ENCODE measurements at regions not wholly inside any gene's neighbourhood (a gene's known extent, or its start where the extent isn't known, plus 50 kb on each side); places are given as distances from the start of the nearest gene placed in this dataset.

GRCh38 chr16:60230666-60231065 lies 1496.5 kb upstream of the GOT2 start:
- intact Hi-C loops (cut with micrococcal nuclease; ENCODE audit: unreplicated experiment): no loop called here
- H3K27me3 ChIP-seq (ENCODE audit: control insufficient read depth in 1 of 2, insufficient read depth in 2 of 2, low read length in 2 of 2): no peaks in the 10 kb centered on the region
- BruUV-seq (replicated peaks): no TSS peak
- H3K9ac ChIP-seq (ENCODE audit: insufficient read depth, low read depth, low read length): no peak overlapping the region
- in situ Hi-C loops (cut with HindIII; ENCODE audit: extremely low pct_ligation_motif_present, low pct_unique_long_range_greater_than_20kb): no loop called here
- CTCF ChIA-PET (ENCODE audit: low intra/inter-chr PET ratio, low total read pairs): no interaction called here
- H3K79me2 ChIP-seq (ENCODE audit: insufficient read depth, low read length): no peaks in the 10 kb centered on the region
- FAIRE-seq (no peak), DNase-seq (ENCODE audit: low spot score) (no peak), ATAC-seq (no peak)
- no peak for TF ChIP-seq ZNF556 (CRISPR knock-in tag; IDR thresholded peaks at IDR 0.05; ENCODE audit: borderline replicate concordance)
- TF ChIP-seq TRIM24 (CRISPR knock-in tag; IDR thresholded peaks at IDR 0.05): no peak
- no peak for TF ChIP-seq JDP2 (CRISPR knock-in tag; IDR thresholded peaks at IDR 0.05; ENCODE audit: borderline replicate concordance)
- no peak for TF ChIP-seq GMEB1 (CRISPR knock-in tag; IDR thresholded peaks at IDR 0.05; ENCODE audit: borderline replicate concordance)
- TF ChIP-seq DMAP1 (CRISPR knock-in tag; IDR thresholded peaks at IDR 0.05): no peak
- TF ChIP-seq ZNF317 (CRISPR knock-in tag; IDR thresholded peaks at IDR 0.05): no peak
- TF ChIP-seq NR3C1 (CRISPR knock-in tag; IDR thresholded peaks at IDR 0.05): no peak
- TF ChIP-seq PAX8 (CRISPR knock-in tag; IDR thresholded peaks at IDR 0.05; ENCODE audit: borderline replicate concordance): no peak
- no peak for TF ChIP-seq ZNF709 (CRISPR knock-in tag; IDR thresholded peaks at IDR 0.05)
- no peak overlapping the region for H3K4me2 ChIP-seq (ENCODE audit: low read depth, low read length)
- no peaks in the 10 kb centered on the region for H3K36me3 ChIP-seq (replicated peaks in 1 of 2; ENCODE audit: control insufficient read depth in 1 of 2, insufficient read depth in 2 of 2, low read length in 2 of 2)
- H3K9me3 ChIP-seq (ENCODE audit: low read length): peaks cover 41% of the 10 kb centered on the region
- no peak overlapping the region for H3K4me3 ChIP-seq (replicated peaks in 1 of 3; ENCODE audit: insufficient read depth in 1 of 3, low read depth in 2 of 3, low read length in 3 of 3)
- no peaks in the 10 kb centered on the region for H3K4me1 ChIP-seq (ENCODE audit: insufficient read depth, low read length)
- 0% methylated on average over 4 of the region's 4 CpGs for WGBS (ENCODE audit: low lambda C conversion rate)
- no peak overlapping the region for H2AFZ ChIP-seq (ENCODE audit: low read length)
- POLR2A ChIA-PET: no interaction called here
- H4K20me1 ChIP-seq (ENCODE audit: insufficient read depth, low read length): no peaks in the 10 kb centered on the region
- no peak overlapping the region for H3K27ac ChIP-seq (ENCODE audit: extremely low read length, insufficient read depth, low read length)

GRCh38 chr16:60225541-60225940 lies 1491.4 kb upstream of the GOT2 start:
- Histone ChIP-seq H4K20me1 (ENCODE audit: insufficient read depth, low read length) (no peaks in the 10 kb centered on the region), H3K79me2 (ENCODE audit: insufficient read depth, low read length) (no peaks in the 10 kb centered on the region), H3K9me3 (ENCODE audit: low read length) (peaks cover 38% of the 10 kb centered on the region), H3K27me3 (ENCODE audit: control insufficient read depth in 1 of 2, insufficient read depth in 2 of 2, low read length in 2 of 2) (no peaks in the 10 kb centered on the region), H3K4me2 (ENCODE audit: low read depth, low read length) (no peak overlapping the region), H3K9ac (ENCODE audit: insufficient read depth, low read depth, low read length) (no peak overlapping the region), H3K4me3 (replicated peaks in 1 of 3; ENCODE audit: insufficient read depth in 1 of 3, low read depth in 2 of 3, low read length in 3 of 3) (no peak overlapping the region), H3K36me3 (replicated peaks in 1 of 2; ENCODE audit: control insufficient read depth in 1 of 2, insufficient read depth in 2 of 2, low read length in 2 of 2) (no peaks in the 10 kb centered on the region), H3K27ac (ENCODE audit: extremely low read length, insufficient read depth, low read length) (no peak overlapping the region), H2AFZ (ENCODE audit: low read length) (no peak overlapping the region), H3K4me1 (ENCODE audit: insufficient read depth, low read length) (no peaks in the 10 kb centered on the region)
- ATAC-seq: no peak
- intact Hi-C loops (cut with micrococcal nuclease; ENCODE audit: unreplicated experiment): no loop called here
- TF ChIP-seq ZNF44 (CRISPR knock-in tag; IDR thresholded peaks at IDR 0.05): no peak
- FAIRE-seq: no peak
- in situ Hi-C loops (cut with HindIII; ENCODE audit: extremely low pct_ligation_motif_present, low pct_unique_long_range_greater_than_20kb): no loop called here
- ChIA-PET CTCF (ENCODE audit: low intra/inter-chr PET ratio, low total read pairs) (no interaction called here), POLR2A (no interaction called here)
- BruUV-seq (replicated peaks): no TSS peak
- 6% methylated on average over 2 of the region's 2 CpGs for whole genome bisulfite sequencing (ENCODE audit: low lambda C conversion rate)
- DNase-seq (ENCODE audit: low spot score): no peak

Data from HepG2 (cell line).